Right hindlimb (tissue), 1 donor: ENCODE measurements at regions not wholly inside any gene's neighbourhood (a gene's known extent, or its start where the extent isn't known, plus 50 kb on each side); places are given as distances from the start of the nearest gene placed in this dataset.
"Not testable (repeated sequence)": the region's sequence is repeated elsewhere in the genome, so short reads cannot be mapped to it uniquely, and the experiment has no call there.

Experiments
- DNase-seq: peaks from one replicate; pipeline ENCODE4 v3.0.0-alpha.2; 2018

DNA sequence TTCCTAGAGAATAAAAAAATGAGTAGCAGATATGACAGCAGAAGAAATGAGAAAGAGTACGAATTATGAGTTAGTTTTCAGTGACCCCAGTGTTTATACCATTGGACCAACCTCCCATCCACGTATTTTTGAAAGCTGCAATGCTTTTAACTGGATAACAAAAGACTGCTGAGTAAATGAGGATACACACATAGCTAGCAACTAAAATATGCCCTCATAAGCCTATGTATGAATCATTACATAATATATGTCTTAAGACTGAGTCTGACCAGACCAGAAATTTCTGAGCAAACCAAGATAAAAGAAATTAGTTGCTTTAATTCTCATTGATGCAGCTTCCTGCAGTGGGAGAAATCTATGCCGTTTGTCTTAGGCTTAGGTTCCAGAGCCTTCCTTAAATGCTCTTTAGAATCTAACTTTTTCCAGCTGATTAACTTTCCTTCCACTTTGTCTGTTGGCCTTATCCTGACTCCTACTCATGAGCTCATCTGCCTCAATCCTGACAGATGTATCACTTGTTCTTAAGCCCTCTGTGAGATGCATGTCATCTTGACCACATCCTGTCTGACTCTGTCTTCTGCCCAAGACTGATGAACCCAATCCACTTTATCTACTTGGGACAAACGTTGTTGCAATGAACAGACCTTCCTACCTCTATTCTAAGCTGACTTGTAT, 301.4 kb upstream of the AADAT start:
- no peak for DNase-seq

DNA sequence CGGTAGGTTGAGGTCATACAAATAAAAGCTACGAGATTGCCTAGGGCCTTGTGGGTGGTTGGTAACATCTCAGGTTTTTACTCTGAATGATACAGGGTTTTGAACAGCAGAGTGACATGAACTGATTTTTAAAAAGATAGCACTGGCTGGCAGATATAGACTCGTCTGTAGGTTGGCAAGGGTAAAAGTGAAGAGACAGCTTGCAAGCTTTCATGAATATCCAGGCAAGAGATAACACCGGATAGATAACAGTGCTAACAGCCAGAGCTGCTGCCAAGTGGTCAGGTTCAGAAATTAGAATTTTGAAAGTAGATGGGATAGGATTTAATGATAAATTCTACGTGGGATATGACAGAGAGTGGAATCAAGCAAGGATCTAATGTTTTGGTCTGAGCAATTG, 299.7 kb upstream of the AADAT start:
- no peak for DNase-seq

DNA sequence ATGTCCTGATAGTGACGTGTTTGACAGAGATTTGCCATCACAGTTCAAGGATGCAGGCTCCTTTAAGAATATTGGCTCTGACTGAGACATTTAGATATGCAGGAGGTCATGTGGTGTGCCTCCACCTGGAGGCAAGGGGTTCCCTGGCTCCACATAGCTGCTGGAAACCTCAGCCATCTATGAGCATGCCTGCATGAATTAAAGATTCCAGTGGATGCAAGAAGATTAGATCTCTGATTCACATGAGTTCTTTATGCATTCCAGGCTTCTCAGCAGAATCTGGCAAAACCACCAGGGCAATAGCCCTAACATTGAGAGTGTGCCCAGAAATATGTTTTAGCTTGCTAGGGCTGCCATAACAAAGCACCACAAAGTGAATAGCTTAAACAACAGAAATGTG, 298.5 kb upstream of the AADAT start:
- DNase-seq: no peak

DNA sequence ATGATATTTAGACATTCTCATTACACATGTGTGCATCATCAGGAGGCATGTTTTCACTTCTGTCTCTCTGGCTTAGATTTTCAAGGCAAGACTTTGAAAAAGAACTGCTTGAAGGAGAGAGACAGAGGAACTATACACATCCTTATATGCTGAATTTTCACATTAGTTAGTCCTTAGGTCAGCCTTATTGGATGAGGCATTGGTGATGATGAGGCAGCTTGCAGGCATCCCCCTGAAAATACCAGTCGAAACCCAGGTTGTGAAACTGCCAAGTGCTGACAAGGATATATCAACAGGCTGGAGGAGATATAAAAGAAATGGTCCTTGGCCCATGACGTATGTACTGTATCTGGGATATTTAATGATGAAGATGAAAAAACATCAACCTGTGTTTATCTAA, 297.2 kb upstream of the AADAT start:
- DNase-seq: no peak

DNA sequence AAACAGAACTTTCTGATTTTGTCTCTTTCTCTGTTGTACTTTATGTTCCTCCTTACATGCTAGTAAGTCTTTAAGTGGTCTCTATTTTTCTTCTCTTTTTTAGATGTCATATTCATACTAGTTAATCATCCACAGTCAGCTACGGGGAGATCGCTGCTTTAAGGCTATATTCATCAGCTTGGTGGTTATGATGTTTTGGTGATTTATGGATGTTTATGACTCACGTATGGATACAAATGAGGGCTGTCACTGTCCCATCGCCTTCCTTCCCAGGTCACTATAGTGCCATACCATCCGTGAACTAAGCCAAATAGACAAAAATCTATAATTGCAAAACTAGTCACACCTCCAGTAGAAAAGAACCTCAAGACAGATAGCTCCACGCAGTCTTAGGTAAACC, 296.8 kb upstream of the AADAT start:
- no peak for DNase-seq

DNA sequence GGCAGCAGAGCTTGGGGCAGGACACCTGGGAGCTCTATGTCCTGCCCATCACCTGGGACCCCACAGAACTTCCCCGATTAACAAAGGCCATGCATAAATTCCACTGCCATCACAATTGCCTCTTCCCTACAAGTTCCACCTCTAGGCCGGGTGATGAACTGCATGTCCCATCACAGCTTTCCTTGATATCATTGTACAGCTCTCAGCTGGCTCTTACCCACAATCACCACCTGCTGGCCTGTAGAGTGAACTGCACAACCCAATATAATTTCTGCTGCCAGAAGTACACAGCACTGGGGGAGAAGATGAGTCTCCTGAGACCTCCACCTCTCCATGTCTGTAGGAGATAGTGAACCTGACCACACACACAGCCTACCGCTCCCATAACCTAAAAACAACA, 285.0 kb upstream of the AADAT start:
- no peak for DNase-seq

DNA sequence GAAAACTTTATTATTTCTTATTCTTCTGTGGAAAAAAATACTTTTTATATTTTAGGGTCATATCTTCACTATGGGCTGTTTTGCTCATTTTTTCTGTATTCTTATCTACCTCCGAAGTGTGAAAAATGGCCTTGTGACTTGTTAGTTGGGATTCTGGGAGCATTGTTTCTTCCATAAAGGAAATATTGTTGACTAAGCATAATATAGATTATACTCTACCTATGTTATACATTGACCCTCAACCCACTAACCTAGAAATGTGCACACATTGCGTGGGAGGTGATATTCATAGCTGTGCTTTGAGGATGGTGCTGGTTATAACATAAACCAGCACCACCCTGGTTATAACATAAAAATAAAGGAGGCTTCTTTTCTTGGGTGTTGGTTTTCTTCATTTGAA, 259.2 kb upstream of the AADAT start:
- DNase-seq: no peak

DNA sequence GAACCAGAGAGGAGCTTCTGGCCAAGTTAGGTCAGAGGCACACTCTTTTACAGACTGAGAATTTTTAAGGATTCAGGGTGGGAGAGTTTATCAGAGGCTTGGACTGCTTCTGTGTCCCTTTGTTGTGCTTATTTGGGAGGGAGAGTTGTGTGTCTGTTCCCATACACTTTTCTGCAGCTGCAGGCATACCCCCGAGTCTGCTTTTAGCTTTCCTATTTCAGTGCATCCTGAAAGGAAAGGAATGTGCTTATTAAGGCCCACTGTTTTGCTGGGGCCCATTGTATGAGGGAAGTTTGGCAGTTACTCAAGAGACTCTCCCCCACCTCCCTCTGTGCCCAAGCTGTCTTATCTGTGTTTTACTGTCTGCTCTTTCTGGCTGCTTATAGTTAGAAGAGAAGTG, 257.4 kb upstream of the AADAT start:
- not testable (repeated sequence) for DNase-seq

DNA sequence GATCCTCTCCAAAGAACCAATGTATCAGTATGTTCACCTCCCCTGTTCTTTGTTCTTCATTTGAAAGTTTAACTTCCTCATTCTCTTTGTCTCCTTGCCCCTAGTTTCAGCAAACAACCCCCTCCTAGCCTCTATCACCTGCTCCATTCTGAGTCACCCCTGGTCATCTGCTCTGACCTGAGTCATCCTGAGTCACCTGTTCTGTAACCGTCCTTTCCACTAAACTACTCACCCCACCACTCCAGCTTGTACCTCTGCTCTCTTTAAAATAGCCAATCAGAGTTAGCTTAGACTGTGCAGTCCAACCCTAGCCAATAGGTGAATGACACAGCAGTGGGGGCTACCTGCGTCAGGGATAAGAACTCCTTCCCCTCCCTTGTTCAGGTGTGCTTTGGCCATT, 249.8 kb upstream of the AADAT start:
- no peak for DNase-seq

DNA sequence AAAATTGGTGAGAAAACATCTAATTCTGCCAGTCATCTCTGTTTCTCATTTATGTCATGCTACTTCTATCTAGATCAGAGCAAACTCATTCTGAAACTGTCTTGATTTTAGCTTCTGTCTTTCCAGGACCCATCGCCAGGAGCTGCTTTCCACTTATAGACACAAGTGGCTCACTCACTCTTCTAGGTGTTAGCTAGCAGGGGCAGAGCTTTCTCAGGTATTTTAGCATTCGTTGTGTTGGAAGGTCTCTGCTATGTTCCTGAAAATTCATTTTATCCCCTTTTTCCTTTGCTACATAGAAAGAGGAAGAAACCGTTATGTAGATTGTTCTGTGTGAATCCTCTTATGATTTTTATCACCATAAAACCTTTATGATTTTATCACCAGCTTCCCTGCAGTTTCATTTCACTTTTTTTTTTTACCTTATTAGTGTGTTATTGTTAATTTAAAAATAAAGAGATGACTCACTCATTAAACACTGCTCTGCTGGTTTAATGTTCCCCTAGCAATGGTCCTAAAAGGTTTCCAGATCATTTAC, 246.6 kb upstream of the AADAT start:
- DNase-seq: no peak

DNA sequence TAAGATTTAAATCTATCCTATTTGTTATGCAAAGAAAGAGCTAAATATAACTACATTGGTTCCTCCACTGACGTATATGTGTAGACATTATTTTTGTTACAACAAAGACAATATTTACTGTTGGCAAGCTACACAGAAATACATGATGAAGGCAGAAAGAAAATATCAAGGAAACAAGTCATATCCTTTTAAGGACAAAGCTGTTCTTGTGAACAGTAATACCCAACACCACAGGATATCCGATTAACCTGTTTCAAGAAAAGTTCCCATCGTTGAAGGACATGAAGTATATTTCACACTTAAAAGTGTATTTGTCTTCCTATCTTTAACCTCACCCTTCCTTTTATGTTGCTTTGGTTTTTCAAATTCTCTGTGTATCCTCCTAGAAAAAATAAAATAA, 235.8 kb upstream of the AADAT start:
- no peak for DNase-seq

DNA sequence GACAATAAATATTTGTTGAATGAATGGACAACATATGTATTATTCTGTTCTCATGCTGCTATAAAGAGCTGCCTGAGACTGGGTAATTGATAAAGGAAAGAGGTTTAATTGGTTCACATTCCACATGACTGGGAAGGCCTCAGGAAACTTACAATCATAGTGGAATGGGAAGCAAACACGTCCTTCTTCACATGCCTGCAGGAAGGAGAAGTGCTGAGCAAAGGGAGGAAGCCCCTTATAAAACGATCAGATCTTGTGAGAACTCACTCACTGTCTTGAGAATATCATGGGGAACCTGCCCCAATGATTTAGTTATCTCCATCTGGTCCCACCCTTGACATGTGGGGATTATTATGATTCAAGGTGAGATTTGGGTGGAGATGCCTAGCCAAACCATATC, 233.9 kb upstream of the AADAT start:
- DNase-seq: no peak

DNA sequence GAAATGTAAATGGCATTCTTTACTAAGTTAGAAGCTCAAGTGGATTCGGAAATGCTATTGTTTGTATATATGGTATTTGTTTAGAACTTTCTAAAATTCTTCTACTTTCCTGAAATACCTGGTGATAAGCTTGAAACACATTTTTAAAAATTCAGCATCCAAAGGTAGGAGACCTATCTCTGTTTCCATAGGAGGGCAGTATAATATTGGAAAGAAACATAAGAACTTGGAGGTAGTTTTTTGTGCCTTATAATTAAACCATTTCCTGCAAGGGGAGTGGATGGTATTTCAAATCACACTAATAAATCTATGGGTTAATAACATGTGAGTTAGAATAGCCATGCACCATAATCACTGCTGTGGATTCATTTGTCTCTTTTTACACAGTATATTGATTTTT, 217.4 kb upstream of the AADAT start:
- no peak for DNase-seq

DNA sequence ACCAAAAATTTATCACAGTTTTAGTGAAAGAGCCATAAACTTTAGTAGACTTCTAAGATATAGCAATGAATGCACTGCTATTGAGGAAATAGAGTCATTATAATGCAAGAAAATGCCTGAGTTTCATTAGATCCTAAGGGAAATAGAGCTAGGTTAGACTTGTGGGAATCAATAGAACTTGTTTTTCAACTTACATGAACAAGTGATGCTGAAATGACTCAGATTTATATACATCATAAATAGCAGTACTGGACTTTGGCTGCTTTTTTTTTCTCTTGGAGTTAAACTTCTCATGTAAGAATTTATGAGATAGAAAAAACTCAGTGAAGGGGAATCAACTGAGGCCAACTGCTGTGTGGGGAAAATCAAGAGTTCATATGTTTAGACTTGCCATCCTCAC, 216.5 kb upstream of the AADAT start:
- DNase-seq: no peak

DNA sequence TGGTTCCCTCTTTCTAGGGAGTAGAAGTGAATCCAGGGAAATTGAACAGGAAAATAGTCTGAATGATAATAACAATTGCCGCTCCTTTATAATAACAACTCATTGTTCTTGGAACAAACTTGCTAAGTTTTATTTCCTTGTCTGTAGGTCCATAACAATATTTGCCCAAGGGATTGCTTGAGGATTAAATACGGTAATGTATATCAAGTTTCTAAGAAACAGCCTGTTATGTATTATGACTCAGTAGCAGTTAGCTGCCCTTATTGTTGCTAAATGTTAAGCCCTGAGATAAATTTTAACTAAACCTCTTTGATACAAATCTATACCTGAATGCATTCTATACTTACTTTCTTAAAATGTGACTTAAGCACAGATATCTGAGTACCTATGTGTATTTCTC, 215.9 kb upstream of the AADAT start:
- DNase-seq: no peak

DNA sequence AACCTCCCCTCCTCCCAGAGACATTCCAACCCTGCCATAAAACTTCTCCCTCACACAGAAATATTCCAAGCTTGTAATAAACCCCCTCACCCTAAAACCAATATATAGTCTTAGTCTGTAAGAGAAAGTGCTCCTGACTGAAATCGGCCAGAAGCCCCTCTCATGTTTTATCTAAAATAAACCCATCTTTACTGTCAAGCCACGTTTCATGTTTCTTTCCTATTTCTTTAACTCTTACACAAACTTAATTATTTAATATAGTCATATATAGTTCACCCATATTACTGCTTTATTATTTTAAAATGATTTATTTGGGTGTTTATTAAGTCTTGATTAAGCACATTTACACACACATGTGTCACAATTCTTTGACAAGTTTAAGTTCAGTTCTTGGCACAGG, 191.3 kb upstream of the AADAT start:
- DNase-seq: no peak

DNA sequence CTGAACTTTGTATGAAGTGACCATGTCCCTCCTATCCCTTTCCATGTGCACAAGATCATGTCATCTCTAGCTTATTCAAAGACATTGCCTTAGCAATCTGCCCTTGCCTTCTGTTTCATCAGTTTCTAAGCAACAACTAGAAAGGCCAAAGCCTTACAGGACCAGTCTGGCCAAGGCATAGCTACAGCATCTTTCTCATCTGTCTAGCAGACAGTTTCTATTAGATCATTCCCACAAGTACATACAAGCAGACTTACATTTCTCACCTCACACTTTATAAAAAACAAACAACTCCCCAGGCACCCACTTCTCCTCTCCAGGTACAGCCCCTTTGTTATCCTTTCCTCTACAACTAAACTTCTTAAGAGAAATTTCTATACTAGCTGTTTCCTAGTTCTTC, 188.7 kb upstream of the AADAT start:
- no peak for DNase-seq

DNA sequence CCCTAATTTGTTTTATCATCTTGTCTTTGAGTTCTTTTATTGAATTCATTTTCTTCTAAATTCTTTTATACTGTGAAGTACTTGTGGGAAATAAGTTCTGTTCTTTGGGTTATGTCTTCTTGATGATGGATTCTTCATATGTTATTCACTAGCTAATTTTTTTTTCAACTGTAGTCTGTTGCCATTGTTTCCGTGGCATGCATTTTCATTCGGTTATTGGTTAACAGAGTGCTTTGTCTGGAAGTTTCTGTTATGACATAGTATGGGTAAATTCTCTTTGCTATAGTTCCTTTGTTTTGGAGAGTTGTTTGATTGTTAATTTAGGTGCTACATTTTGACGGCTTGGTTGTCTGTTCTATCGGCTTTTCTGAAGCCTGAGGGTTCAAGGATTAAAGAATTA, 184.9 kb upstream of the AADAT start:
- DNase-seq: no peak

DNA sequence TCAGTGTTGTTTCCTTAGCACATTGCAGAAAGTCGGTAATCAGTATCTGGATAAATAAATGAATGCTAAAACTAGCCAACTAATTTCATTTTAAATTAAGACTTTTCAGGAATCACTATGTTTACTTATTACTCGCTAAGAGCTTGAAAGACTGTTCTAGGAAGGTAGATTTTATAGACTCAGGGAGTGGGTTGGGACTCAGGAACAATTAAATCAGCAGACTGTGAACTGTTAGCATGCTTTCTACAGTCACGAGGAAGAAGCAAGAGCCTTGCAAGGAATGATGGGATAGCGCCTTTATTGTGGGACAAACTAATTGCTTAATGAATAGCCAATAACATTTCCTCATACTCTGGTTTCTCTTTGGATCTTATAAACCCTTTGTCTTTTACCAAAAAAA, 183.2 kb upstream of the AADAT start:
- no peak for DNase-seq

DNA sequence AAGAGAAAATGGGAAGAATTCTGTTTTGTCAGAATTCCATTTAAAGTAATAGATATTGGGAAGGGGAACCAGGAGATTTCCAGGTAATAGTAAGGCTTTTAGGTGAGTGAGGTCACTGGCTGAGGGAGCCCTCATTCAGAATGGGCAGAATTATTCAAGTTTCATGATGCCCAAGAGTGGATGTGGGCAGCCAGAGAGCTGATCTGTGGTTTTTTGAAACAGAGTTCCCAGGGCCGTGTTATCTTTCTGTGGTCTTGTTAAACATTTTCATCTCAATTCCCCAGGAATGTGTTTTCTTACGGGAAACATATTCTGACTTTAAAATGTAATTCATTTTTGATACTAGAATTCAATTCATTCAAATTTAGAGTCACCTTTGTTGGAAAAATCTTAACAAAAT, 182.0 kb upstream of the AADAT start:
- no peak for DNase-seq

DNA sequence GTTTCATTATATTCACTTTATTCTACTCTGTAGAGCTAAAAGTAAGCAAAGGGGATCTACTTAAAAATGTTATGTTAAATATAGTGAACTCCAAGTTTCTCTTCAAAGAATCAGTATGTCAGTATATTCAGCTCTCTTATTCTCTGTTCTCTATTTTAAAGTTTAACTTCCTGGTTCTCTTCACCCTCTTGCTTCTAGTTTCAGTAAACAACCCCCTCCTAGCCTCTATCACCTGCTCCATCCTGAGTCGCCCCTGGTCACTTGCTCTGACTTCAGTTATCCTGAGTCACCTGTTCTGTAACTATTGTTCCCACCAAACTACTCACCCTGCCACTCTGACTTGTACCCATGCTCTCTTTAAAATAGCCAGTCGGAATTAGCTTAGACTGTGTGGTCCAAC, 180.9 kb upstream of the AADAT start:
- DNase-seq: no peak

DNA sequence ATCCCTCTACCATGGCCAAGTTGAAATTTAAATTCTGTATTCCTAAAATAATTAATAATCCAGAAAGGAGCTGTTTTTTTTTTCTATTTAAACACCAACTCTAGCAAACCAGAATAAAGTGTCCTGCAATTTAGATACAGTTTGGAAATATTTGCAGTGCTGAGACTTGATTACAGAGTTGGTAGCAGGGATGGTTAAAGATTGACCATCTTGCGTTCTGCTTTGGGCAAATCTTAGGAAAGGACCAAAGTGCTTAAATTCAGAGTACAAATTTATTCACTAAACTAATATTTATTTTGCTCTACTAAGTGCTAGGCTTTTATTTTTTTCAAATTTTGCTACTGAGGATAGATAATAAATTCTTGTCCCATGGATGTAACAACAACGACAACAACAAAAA, 180.2 kb upstream of the AADAT start:
- DNase-seq: no peak

DNA sequence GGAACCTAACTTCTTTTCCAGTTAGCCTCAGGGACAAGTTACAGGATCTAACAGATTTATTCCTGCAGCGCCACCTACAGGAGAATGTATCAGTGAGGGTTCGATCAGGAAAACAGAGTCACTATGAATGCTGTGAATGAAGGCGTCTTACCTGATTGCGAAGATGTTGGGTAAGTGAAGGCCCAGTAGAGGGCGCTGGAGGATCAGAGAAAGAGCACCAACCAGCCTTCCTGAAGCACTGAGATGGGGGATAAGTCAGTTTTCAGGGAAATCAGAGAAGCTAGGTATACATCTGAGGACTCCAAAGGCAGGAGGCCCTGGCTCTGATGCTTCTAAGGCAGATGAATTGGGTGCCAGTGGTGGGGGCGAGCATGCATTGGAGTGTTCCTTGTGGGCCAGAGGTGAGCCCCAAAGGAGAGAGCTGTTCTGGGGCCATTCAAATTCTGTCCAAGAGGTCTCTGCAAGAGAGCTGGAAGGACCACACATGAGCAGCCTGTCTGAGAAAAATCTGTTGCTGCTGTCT, 169.9 kb upstream of the AADAT start:
- peak; percentile 79 for DNase-seq

DNA sequence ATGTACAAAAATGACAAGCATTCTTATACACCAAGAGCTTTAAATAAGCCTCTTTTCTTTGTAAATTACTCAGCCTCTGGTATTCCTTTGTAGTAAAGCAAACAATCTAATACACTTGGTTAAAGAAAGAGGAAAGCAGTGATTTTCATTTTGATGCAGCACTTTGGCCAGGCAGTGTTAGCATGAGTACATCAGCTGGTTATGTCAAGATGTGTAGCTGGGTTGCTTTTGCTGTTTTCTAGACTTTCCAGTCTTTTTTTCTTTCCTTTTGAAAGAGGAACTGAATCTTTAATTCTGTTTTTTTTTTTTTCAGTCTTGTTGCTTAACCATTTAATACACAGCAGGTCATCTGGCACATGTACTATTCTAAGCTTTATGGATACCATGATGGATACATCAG, 167.1 kb upstream of the AADAT start:
- DNase-seq: no peak

DNA sequence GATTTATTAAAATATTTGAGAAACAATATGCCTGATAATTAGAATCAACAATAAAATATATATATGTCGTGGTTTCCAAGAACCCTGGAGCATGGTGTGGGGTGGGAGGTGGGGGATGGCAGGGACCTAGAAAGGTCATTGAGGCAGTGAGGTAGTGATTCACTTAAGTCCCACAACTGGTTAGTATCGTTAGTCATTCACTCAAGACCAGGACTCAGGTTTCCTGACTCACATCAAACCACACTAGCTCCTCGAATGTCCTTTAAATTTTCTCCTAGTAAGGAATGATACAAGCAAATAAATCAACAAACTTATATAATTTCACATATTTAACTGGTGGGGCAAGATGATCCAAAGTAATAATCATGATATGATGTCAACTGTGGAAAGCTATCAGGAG, 158.8 kb upstream of the AADAT start:
- DNase-seq: no peak
